ENCODE measurements at regions not wholly inside any gene's neighbourhood (a gene's known extent, or its start where the extent isn't known, plus 50 kb on each side); places are given as distances from the start of the nearest gene placed in this dataset.

DNA sequence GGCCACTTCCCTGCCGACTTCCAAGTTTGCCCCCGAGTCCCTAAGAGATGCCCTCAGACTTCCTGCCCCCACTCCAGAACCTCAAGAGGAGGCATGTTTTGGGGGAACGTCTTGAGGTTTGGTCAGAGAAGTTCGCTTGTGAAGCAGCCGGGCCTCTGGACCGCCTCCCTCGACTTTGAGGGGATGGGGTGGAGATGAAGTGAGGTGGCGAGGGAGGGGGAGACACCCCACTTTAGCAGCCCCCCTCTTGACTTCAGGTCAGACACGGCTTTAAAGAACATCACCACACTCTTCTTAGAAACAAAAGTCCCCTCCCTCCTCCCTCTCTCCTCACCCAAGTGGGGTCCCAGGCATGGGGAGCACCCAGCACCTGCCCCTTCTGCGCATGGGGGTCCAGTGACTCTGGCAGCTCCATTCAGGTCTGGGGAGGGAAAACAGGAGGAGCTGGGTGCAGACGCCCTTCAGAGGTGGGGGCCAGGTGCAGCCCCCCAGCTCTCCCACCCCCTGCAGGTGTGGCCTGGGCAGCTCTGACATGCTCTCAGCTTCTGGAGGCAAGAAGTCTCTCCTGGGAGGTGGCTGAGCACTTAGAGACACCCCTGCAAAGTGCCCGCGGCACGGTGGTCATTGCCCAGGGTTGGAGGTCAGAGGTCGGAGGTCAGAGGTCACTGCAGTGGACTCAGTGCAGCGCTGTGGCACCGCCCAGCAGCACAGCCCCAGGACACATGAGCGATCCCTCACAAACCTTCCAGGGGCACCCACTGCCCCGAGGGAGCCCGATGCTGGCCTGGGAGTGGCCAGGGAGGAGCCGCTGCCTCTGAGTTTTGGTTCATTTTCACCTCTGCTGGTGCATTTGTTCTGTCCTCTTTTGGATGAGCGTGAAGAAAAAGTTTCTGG lies 108.8 kb downstream of the CPZ start (continued):
- TF ChIP-seq, protein P1, sequence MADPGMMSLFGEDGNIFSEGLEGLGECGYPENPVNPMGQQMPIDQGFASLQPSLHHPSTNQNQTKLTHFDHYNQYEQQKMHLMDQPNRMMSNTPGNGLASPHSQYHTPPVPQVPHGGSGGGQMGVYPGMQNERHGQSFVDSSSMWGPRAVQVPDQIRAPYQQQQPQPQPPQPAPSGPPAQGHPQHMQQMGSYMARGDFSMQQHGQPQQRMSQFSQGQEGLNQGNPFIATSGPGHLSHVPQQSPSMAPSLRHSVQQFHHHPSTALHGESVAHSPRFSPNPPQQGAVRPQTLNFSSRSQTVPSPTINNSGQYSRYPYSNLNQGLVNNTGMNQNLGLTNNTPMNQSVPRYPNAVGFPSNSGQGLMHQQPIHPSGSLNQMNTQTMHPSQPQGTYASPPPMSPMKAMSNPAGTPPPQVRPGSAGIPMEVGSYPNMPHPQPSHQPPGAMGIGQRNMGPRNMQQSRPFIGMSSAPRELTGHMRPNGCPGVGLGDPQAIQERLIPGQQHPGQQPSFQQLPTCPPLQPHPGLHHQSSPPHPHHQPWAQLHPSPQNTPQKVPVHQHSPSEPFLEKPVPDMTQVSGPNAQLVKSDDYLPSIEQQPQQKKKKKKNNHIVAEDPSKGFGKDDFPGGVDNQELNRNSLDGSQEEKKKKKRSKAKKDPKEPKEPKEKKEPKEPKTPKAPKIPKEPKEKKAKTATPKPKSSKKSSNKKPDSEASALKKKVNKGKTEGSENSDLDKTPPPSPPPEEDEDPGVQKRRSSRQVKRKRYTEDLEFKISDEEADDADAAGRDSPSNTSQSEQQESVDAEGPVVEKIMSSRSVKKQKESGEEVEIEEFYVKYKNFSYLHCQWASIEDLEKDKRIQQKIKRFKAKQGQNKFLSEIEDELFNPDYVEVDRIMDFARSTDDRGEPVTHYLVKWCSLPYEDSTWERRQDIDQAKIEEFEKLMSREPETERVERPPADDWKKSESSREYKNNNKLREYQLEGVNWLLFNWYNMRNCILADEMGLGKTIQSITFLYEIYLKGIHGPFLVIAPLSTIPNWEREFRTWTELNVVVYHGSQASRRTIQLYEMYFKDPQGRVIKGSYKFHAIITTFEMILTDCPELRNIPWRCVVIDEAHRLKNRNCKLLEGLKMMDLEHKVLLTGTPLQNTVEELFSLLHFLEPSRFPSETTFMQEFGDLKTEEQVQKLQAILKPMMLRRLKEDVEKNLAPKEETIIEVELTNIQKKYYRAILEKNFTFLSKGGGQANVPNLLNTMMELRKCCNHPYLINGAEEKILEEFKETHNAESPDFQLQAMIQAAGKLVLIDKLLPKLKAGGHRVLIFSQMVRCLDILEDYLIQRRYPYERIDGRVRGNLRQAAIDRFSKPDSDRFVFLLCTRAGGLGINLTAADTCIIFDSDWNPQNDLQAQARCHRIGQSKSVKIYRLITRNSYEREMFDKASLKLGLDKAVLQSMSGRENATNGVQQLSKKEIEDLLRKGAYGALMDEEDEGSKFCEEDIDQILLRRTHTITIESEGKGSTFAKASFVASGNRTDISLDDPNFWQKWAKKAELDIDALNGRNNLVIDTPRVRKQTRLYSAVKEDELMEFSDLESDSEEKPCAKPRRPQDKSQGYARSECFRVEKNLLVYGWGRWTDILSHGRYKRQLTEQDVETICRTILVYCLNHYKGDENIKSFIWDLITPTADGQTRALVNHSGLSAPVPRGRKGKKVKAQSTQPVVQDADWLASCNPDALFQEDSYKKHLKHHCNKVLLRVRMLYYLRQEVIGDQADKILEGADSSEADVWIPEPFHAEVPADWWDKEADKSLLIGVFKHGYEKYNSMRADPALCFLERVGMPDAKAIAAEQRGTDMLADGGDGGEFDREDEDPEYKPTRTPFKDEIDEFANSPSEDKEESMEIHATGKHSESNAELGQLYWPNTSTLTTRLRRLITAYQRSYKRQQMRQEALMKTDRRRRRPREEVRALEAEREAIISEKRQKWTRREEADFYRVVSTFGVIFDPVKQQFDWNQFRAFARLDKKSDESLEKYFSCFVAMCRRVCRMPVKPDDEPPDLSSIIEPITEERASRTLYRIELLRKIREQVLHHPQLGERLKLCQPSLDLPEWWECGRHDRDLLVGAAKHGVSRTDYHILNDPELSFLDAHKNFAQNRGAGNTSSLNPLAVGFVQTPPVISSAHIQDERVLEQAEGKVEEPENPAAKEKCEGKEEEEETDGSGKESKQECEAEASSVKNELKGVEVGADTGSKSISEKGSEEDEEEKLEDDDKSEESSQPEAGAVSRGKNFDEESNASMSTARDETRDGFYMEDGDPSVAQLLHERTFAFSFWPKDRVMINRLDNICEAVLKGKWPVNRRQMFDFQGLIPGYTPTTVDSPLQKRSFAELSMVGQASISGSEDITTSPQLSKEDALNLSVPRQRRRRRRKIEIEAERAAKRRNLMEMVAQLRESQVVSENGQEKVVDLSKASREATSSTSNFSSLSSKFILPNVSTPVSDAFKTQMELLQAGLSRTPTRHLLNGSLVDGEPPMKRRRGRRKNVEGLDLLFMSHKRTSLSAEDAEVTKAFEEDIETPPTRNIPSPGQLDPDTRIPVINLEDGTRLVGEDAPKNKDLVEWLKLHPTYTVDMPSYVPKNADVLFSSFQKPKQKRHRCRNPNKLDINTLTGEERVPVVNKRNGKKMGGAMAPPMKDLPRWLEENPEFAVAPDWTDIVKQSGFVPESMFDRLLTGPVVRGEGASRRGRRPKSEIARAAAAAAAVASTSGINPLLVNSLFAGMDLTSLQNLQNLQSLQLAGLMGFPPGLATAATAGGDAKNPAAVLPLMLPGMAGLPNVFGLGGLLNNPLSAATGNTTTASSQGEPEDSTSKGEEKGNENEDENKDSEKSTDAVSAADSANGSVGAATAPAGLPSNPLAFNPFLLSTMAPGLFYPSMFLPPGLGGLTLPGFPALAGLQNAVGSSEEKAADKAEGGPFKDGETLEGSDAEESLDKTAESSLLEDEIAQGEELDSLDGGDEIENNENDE (IDR thresholded peaks at IDR 0.05; ENCODE audit: insufficient replicate concordance, low read length): no peak
- TF ChIP-seq CBX5 (IDR thresholded peaks at IDR 0.05; ENCODE audit: low read depth, low read length) (no peak), KDM1A (IDR thresholded peaks at IDR 0.05; ENCODE audit: borderline replicate concordance, low read length) (no peak), EGR1 (IDR thresholded peaks at IDR 0.05; ENCODE audit: borderline replicate concordance, low read depth, low read length) (no peak), POLR2A (IDR thresholded peaks at IDR 0.05; ENCODE audit: control extremely low read depth in 1 of 2, low read depth in 2 of 2, low read length in 2 of 2) (no peak), JUND (IDR thresholded peaks at IDR 0.05; ENCODE audit: low read length) (no peak), RAD21 (IDR thresholded peaks at IDR 0.05 in 1 of 2, conservative IDR thresholded peaks at IDR 0.05 in 1 of 2; ENCODE audit: low read depth in 2 of 2, low read length in 2 of 2) (no peak)
- TF ChIP-seq, protein P2, sequence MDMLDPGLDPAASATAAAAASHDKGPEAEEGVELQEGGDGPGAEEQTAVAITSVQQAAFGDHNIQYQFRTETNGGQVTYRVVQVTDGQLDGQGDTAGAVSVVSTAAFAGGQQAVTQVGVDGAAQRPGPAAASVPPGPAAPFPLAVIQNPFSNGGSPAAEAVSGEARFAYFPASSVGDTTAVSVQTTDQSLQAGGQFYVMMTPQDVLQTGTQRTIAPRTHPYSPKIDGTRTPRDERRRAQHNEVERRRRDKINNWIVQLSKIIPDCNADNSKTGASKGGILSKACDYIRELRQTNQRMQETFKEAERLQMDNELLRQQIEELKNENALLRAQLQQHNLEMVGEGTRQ (IDR thresholded peaks at IDR 0.05; ENCODE audit: low read length): no peak

Measured in H1 (cell line).